ENCODE measurements at regions not wholly inside any gene's neighbourhood (a gene's known extent, or its start where the extent isn't known, plus 50 kb on each side); places are given as distances from the start of the nearest gene placed in this dataset.
"Not testable (repeated sequence)": the region's sequence is repeated elsewhere in the genome, so short reads cannot be mapped to it uniquely, and the experiment has no call there.

DNA sequence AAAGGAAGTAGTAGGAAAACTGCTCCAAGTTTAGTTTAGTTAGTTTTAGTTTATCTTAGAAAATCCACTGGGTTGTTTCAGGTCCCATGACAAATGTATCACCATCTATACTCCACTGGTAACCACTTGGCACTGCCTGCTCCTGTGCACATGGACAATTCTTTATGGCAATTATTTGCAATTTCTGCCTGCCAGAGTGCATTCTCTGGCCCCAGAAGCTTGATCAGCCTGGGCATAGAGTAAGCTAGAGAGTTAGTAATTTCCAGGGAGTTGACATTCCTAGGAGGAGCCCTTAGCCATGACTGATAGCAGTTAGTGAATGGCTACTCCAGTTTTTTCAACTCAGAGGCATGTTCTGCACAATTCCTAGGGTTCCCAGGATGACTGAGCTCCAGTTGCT, 203.2 kb upstream of the FGF13 start:
- DNase-seq = no peak
- in situ Hi-C loops (cut with MboI; ENCODE audit: low pct_unique_long_range_greater_than_20kb, low sequenced_read_pairs) = no loop called here

DNA sequence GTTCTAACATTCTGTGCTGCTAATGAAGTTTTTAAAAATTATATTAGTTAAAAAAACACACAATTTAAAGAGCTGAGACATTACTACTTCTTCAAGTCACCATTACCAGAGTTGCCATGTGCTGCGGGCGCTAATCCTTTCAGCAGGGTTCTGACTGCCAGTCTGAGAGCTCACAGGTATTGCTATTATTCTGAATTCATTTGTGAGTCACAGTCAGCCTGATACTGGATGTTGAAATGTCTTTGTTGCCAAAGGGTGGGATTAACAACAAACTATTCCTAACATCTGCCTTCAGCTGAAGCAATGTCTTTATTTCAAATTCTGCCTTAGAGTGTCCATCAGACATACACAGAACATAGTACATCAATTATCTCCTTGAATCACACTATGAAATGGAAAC, 197.1 kb upstream of the FGF13 start:
- in situ Hi-C loops (cut with MboI; ENCODE audit: low pct_unique_long_range_greater_than_20kb, low sequenced_read_pairs) = no loop called here
- DNase-seq = no peak

DNA sequence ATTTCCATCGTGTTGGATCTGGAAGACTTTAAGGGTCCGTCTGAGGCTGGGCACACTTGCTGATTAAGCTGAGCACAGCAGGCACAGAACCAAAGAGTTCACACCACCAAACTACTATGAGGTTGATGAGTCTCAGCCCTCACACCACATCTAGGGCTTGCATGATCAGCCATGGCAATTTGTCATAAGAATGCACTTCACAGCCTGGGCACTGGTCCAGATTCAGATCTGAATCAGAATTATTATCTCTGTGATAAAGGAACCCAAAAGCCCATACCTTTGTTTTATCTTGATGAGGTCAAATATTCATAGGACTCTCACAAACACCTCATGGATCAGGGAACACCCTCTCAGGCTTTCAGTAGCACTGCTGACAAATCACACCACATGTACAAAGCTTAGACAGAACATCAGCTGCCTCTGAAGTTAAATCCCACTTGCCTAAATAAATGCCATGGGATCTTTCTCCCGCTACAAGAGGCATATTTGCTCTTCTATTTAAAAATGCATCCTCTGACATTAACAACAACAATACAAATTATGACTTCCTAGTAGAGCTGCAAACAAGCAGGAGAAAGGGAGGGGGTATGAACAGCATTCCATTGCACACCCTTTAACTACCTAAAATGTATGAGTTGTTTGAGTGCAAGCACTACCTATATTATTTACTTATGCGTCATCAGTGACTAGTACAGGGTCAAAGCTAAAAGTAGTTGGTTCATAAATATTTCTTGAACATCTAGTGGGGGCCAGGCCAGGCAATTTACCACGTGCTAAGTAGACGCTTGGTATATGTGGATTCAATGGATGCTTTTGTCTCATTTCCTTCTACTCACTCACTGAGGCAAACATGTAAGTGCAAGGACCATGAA, 186.3 kb upstream of the FGF13 start:
- in situ Hi-C loops (cut with MboI; ENCODE audit: low pct_unique_long_range_greater_than_20kb, low sequenced_read_pairs) = no loop called here
- DNase-seq = no peak

DNA sequence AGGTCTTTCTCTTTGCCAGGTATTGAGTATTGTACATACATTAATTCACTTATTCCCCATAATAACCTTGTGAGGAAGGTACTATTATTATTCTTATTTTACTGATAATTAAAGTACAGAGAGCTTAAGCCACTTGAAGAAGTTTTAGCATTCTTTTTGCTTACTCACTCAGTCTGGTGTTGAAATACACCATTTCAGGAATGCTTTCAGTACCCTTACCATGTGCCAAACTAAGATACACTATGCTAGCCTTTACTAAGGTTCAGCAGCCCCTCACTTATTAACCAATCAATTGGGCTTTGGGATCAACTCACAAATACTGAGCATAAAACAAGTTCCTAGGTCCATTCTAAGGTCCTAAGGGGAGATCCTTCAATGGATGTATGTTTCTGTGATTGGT, 179.0 kb upstream of the FGF13 start:
- no peak for DNase-seq
- in situ Hi-C loops (cut with MboI; ENCODE audit: low pct_unique_long_range_greater_than_20kb, low sequenced_read_pairs) = no loop called here

DNA sequence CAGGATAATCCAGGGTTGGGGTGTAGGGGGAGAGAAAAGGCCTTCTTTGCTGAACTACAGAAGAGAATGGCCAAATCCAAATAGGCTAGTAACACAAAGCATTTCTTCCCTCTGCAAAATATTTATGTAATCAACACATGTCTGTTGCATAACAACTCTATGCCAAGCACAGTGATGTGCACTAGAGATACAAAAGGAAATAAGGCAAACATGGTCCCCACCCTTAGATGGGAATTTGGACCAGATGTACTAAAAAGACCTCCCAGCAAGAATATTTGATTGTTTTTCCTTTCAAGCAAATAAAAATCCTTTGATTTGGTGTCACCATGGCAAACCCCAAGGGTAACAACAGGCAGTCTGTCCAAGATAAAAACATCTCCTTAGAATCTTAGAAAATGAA, 177.6 kb upstream of the FGF13 start:
- DNase-seq = no peak
- in situ Hi-C loops (cut with MboI; ENCODE audit: low pct_unique_long_range_greater_than_20kb, low sequenced_read_pairs) = no loop called here

DNA sequence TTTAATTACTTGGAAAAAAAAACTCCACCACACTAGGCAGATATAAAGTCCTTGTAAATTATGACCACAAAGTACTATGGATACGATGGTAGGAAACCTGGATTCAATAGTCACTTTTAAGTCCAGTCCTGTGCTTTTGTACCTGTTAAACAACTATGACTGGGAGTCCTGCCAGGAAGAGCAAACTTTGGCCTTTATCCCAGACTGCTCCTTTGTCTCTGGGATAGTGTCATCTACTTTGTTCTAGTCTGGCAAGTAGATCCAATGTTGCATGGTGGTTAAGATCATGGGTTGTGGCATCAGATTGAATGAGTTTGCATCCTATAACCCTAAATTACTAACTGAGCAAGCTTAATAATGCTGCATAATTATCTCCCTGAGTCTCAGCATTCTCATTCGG, 175.3 kb upstream of the FGF13 start:
- DNase-seq = no peak
- in situ Hi-C loops (cut with MboI; ENCODE audit: low pct_unique_long_range_greater_than_20kb, low sequenced_read_pairs) = no loop called here

DNA sequence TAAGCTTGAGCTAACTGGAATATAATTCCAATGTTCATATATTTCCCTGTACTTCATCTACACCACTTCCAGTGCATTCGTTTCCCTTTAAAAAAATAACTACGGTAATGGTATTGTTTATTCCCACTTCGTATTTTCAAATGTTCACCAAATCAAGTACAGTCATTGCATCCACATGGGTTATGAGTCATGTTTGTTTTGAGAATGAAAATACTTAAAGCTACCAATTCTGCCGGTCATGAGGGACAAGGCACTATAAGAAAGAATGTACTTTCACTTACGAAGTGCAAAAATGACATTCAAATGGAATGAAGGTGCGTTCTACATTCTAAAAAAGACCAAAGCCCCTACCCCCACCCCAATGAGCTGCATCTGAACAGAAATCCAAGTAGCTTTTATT, 174.4 kb upstream of the FGF13 start:
- in situ Hi-C loops (cut with MboI; ENCODE audit: low pct_unique_long_range_greater_than_20kb, low sequenced_read_pairs) = no loop called here
- DNase-seq = no peak

DNA sequence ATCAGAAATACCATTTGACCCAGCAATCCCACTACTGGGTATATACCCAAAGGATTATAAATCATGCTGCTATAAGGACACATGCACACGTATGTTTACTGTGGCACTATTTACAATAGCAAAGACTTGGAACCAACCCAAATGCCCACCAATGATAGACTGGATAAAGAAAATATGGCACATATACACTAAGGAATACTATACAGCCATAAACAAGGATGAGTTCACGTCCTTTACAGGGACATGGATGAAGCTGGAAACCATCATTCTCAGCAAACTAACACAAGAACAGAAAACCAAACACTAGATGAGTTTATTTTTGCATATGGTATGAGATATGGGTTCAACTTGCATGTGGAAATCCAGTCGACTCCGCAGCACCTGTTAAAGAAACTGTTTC, 168.8 kb upstream of the FGF13 start:
- in situ Hi-C loops (cut with MboI; ENCODE audit: low pct_unique_long_range_greater_than_20kb, low sequenced_read_pairs); DNase-seq: not testable (repeated sequence)

DNA sequence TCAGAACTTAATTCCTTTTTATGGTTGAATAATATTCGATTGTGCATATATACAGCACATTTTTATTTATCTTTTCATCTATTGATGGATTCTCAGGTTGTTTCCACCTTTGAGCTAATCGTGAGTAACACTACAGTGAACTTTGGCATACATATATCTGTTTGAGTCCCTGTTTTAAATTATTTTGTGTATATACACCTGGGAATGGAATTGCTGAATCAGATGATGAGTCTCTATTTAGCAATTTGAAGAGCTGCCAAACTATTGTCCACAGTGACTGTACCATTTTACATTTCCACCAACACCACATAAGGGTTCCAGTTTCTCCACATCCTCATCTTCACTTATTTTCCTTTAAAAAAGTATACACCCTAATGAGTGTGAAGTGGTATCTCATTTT, 166.2 kb upstream of the FGF13 start:
- in situ Hi-C loops (cut with MboI; ENCODE audit: low pct_unique_long_range_greater_than_20kb, low sequenced_read_pairs) = no loop called here

DNA sequence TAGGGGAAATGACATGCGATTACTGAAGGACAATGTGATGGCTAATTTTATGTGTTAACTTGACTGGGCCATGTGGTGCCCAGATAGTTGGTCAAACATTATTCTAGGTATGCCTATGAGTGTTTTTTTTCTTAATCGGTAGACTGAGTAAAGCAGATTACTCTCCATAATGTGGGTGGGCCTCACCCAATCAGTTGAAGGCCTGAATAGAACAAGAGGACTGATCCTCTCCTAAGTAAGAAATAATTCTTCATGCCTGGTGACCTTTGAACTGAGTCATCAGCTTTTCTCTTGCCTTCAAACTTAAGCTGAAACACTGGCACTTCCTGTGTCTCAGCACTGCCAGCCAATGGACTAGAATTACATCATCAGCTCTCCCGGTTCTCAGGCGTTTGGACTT, 164.0 kb upstream of the FGF13 start:
- no peak for DNase-seq
- in situ Hi-C loops (cut with MboI; ENCODE audit: low pct_unique_long_range_greater_than_20kb, low sequenced_read_pairs) = no loop called here

More for the DNA sequence above, 166.2 kb upstream of the FGF13 start:
- no peak for DNase-seq

DNA sequence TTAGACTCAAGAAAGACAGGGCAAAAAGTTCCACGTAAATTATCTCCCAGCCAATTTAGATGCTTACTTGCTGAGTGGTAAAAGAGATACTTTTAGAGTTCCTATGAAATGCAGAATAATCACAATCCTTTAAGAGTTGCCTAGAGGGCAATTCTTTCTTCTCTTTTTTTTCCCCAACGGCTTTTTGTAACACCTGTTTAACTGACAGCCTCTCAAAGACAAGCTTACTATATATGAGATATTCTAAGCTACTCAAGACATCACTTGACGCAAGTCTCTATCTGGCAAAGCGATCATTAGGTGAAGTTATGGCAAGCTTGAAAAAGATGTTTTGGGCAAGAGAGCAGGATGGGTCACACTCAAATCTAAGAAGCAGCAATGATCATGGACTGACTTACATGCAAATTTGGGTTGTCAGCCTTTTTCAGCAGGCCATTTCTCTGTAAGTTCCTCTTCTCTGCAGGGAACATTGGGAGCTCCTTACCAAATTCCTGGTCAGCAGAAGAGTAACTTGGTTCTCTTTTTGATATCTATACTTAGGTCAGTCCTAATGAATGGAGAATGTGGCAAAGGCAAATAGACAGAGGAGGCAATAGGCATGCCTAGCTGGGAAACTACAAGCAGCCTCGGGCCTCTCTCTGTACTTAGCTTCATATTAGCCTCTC, 162.9 kb upstream of the FGF13 start:
- in situ Hi-C loops (cut with MboI; ENCODE audit: low pct_unique_long_range_greater_than_20kb, low sequenced_read_pairs) = no loop called here
- DNase-seq = no peak

DNA sequence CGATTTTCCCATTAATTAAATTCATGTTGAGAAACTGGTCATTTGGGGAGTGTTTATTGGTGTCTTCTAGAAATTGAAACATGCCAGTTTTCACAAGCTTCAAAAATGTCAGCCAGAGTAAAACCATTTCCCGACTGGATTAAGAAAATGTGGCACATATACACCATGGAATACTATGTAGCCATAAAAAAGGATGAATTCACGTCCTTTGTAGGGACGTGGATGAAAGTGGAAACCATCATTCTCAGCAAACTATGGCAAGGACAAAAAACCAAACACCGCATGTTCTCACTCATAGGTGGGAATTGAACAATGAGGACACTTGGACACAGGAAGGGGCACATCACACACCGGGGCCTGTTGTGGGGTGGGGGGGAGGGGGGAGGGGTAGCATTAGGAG, 162.1 kb upstream of the FGF13 start:
- in situ Hi-C loops (cut with MboI; ENCODE audit: low pct_unique_long_range_greater_than_20kb, low sequenced_read_pairs) = not testable (repeated sequence)

DNA sequence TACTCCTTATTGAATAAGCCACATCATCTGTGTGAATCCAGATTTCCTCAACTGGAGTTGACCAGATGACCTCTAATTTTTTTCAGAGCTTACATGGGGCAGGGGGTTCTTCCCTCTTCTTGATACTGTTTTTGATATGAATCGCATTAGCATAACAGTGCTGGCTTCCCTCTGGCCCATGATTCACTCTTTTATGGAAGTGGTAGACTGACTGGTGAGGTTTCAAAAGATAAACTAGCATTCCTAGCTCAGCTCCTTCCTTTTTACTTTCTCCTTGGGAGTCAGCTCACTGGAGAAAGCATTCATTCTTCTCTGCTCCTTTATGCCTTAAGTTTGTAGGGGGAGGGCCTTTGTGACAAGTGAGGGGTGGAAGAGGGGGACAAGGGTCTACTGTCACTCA, 161.0 kb upstream of the FGF13 start:
- in situ Hi-C loops (cut with MboI; ENCODE audit: low pct_unique_long_range_greater_than_20kb, low sequenced_read_pairs) = no loop called here
- no peak for DNase-seq

More for the DNA sequence above, 162.1 kb upstream of the FGF13 start:
- not testable (repeated sequence) for DNase-seq

DNA sequence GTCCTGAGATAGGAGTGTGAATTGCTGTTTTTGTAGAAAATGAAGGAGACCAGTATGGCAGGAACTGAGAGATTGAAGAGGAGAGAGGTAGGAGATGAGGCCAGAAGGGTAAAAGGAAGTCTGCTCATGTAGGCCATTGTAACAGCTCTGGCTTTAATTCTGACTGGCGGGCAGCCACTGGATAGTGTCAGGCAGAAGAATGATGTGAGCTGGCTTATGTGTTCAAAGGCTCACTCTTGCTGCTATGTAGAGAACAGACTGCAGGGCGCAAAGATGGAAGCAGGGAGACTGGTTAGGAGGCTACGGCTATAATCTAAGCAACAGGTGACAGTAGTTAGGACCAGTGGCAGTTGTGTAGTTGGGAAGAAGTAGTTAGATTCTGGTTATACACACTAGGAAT, 160.2 kb upstream of the FGF13 start:
- DNase-seq = no peak
- in situ Hi-C loops (cut with MboI; ENCODE audit: low pct_unique_long_range_greater_than_20kb, low sequenced_read_pairs) = no loop called here

DNA sequence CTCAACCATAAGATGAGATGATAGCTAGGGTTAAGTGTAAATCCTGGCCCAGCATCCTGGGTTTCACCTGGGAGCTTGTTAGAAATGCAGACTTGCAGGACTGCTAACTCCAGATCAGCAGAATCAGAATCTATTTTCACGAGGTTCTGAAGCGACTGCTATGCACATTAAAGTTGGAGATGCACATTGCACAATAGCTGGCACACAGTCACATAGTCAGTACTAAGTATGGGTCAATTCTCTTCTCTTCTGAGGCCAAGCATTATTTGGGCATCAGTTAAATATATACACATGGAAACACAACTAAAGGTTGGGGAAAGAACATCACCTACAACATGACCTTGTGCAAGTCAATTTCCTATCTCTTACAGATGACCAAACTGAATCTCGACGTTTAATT, 155.1 kb upstream of the FGF13 start:
- no peak for DNase-seq
- in situ Hi-C loops (cut with MboI; ENCODE audit: low pct_unique_long_range_greater_than_20kb, low sequenced_read_pairs) = no loop called here

DNA sequence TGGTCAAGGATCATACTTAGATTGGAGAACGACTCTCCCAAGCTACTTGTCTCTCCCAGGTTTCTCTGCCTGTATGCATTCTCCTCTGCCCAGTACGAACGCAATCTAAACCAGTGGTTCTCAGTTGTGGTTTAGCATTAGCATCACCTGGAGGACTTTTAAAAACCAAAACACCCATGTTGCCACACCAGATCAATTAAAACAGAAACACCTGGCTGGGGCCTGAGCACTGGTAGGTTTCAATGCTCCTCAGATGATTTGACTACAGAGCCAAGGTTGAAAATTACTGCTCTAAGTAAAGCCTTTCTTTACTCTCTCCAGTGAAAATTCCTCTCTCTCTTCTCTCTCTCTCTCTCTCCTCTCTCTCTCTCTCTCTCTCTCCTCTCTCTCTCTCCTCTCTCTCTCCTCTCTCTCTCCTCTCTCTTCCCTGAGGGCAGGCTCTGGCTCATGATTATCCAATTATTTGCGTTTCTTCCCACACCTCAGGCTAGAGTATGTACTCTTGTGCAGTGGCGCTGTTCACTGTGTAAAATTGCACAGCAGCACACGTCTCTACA, 153.7 kb upstream of the FGF13 start:
- no peak for DNase-seq
- in situ Hi-C loops (cut with MboI; ENCODE audit: low pct_unique_long_range_greater_than_20kb, low sequenced_read_pairs) = no loop called here

DNA sequence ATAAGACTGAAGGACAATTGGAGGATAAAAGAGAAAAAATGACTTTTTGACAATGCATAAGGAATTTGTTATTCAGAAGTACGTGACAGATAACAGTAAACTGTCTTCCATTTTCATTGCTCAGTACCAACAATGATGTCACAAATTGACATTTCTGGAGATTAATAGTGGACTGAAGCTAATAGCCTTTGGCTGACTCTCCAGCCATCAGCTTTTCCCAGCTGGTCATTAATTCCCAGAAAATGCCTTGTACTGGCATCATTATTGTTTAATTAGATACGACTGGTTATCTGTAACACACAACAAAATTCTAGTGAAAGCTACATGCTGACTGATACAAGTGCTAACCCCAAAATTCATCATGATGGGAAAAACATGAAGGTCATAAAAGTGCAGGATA, 147.9 kb upstream of the FGF13 start:
- in situ Hi-C loops (cut with MboI; ENCODE audit: low pct_unique_long_range_greater_than_20kb, low sequenced_read_pairs) = no loop called here
- no peak for DNase-seq

DNA sequence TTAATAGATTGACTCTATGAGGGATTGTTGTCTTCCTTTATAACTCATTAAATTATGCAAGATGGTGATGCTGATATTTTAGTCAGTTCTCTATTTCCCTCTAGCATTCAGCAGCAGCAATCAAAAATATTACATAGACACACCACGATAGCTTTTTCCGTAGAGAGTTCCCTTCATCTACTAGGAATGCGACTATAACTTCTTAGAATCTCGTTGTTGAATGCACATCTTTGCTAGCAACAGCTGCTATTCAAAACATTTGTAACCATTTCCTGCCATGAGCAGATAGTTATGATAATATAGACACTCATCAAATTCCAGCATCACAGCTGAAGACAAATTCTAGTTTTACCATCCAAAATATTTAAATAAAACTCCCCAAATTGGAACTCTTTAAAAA, 147.4 kb upstream of the FGF13 start:
- in situ Hi-C loops (cut with MboI; ENCODE audit: low pct_unique_long_range_greater_than_20kb, low sequenced_read_pairs) = no loop called here

DNA sequence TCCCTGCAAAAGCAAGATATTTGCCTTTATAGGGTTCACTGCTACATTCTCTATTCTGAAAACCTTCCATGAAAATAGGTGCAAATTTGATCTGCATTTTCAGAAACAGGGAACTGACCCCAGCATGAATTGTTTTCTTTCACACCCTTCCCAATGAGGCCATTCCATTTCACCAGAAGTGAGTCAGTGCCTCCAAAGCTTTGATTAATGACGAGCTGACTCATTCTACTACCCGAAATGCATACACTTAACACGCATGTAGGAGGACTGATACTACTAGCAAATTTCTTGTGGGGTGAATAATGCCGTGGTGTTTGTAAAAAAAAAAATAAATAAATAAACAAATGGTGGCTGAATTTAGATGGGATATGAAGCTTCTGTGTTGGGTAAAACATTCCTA, 146.9 kb upstream of the FGF13 start:
- in situ Hi-C loops (cut with MboI; ENCODE audit: low pct_unique_long_range_greater_than_20kb, low sequenced_read_pairs) = no loop called here
- no peak for DNase-seq

More for the DNA sequence above, 147.4 kb upstream of the FGF13 start:
- DNase-seq = peak; percentile 6

DNA sequence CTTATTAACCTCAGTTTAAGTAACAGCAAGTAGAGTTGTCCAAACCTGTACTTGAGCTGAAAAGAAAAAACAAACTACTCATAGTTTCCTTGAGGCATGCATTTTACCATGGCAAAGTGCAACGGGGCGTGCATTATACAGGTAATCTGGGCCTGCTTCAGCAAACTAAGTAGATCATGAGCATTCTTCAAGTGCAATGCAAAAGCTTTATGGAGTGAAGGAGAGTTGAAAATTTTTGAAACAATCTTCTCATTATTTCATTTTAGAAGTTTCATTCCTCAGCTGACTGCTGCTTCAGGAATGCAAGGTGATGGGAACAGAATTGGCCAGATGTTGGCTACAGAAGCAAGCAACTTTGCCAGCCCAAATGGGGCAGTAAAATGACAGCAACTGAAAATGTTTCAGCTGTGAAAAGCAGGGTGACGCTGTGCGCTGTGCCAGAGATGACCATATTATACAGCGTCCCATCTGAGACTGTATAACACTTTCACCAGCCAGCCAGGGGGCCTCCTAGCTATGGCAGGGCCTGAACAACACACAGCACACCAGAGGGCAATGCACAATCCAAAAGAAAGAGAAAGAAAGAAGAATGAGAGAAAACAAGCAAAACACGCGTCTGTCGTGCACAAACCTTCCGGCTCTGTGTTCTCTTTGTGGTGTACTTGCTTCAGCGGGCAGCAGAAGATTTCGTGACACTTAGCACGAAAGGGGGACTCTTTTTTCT, 145.5 kb upstream of the FGF13 start:
- in situ Hi-C loops (cut with MboI; ENCODE audit: low pct_unique_long_range_greater_than_20kb, low sequenced_read_pairs) = no loop called here
- DNase-seq = no peak

All from KBM-7 (cell line).